ENCODE measurements at regions not wholly inside any gene's neighbourhood (a gene's known extent, or its start where the extent isn't known, plus 50 kb on each side); places are given as distances from the start of the nearest gene placed in this dataset.

GRCh38 chr6:71551798-71552197 is 263.2 kb downstream of the OGFRL1 start:
- H3F3A ChIP-seq (ENCODE audit: insufficient read depth, low read length), result no peaks in the 10 kb centered on the region
- no peak for DNase-seq
- H3K79me2 ChIP-seq (ENCODE audit: low read length), result no peaks in the 10 kb centered on the region
- H3K4me3 ChIP-seq (ENCODE audit: low read length), result no peak overlapping the region
- H3K27ac ChIP-seq (ENCODE audit: low read length), result no peak overlapping the region
- H3K9ac ChIP-seq (ENCODE audit: low read length), result no peak overlapping the region
- no peak overlapping the region for H2AFZ ChIP-seq (ENCODE audit: low read length)
- H3K9me2 ChIP-seq (replicated peaks; ENCODE audit: insufficient read depth, low read length), result no peaks in the 10 kb centered on the region
- H3K36me3 ChIP-seq (replicated peaks; ENCODE audit: insufficient read depth, low read length), result no peaks in the 10 kb centered on the region
- TF ChIP-seq EZH2 (optimal IDR thresholded peaks at IDR 0.05; ENCODE audit: low read depth, low read length), result no peak
- no peak overlapping the region for H3K4me2 ChIP-seq (ENCODE audit: low read depth, low read length)
- no peaks in the 10 kb centered on the region for H3K4me1 ChIP-seq (ENCODE audit: low read length)
- no peaks in the 10 kb centered on the region for H3K27me3 ChIP-seq (replicated peaks; ENCODE audit: insufficient read depth, low read length)
- no peaks in the 10 kb centered on the region for H3K9me3 ChIP-seq (replicated peaks; ENCODE audit: insufficient read depth, low read length)
- H4K20me1 ChIP-seq (ENCODE audit: insufficient read depth, low read length), result no peaks in the 10 kb centered on the region

GRCh38 chr6:71556141-71556540 is 267.5 kb downstream of the OGFRL1 start:
- H3K9ac ChIP-seq (ENCODE audit: low read length), result no peak overlapping the region
- no peaks in the 10 kb centered on the region for H3F3A ChIP-seq (ENCODE audit: insufficient read depth, low read length)
- no peaks in the 10 kb centered on the region for H3K9me3 ChIP-seq (replicated peaks; ENCODE audit: insufficient read depth, low read length)
- H4K20me1 ChIP-seq (ENCODE audit: insufficient read depth, low read length), result no peaks in the 10 kb centered on the region
- TF ChIP-seq CTCF (IDR thresholded peaks at IDR 0.05; ENCODE audit: low read length), result no peak
- no peak for TF ChIP-seq EZH2 (optimal IDR thresholded peaks at IDR 0.05; ENCODE audit: low read depth, low read length)
- TF ChIP-seq EZH2phosphoT487 (IDR thresholded peaks at IDR 0.05; ENCODE audit: low read length), result no peak
- no peak overlapping the region for H2AFZ ChIP-seq (ENCODE audit: low read length)
- H3K27me3 ChIP-seq (replicated peaks; ENCODE audit: insufficient read depth, low read length), result no peaks in the 10 kb centered on the region
- H3K27ac ChIP-seq (ENCODE audit: low read length), result no peak overlapping the region
- no peak for DNase-seq
- H3K4me2 ChIP-seq (ENCODE audit: low read depth, low read length), result no peak overlapping the region
- H3K79me2 ChIP-seq (ENCODE audit: low read length), result no peaks in the 10 kb centered on the region
- H3K36me3 ChIP-seq (replicated peaks; ENCODE audit: insufficient read depth, low read length), result no peaks in the 10 kb centered on the region
- H3K4me1 ChIP-seq (ENCODE audit: low read length), result no peaks in the 10 kb centered on the region
- no peaks in the 10 kb centered on the region for H3K9me2 ChIP-seq (replicated peaks; ENCODE audit: insufficient read depth, low read length)
- no peak overlapping the region for H3K4me3 ChIP-seq (ENCODE audit: low read length)

DNA sequence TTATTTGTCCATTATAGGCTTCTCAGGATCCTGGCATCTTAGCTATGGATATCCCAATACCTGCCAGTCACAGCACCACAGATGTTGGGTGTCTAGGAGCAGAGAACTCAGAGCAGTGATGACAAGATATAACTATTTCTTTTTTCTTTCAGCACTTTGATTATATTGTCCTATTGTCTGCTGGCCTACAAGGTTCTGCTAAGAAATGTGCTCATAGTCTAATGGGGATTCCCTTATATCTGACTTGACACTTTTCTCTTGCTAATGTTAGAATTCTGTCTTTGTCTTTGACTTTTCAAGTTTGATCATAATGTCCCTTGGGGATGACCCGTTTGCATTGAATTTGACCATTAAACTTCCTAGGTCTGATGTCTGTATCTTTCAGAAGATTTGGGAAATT is 270.4 kb downstream of the OGFRL1 start:
- no peak overlapping the region for H3K9ac ChIP-seq (ENCODE audit: low read length)
- no peaks in the 10 kb centered on the region for H3K4me1 ChIP-seq (ENCODE audit: low read length)
- no peaks in the 10 kb centered on the region for H4K20me1 ChIP-seq (ENCODE audit: insufficient read depth, low read length)
- H3F3A ChIP-seq (ENCODE audit: insufficient read depth, low read length), result no peaks in the 10 kb centered on the region
- H3K9me3 ChIP-seq (replicated peaks; ENCODE audit: insufficient read depth, low read length), result no peaks in the 10 kb centered on the region
- H3K9me2 ChIP-seq (replicated peaks; ENCODE audit: insufficient read depth, low read length), result no peaks in the 10 kb centered on the region
- H3K4me2 ChIP-seq (ENCODE audit: low read depth, low read length), result no peak overlapping the region
- no peak overlapping the region for H3K27ac ChIP-seq (ENCODE audit: low read length)
- no peaks in the 10 kb centered on the region for H3K36me3 ChIP-seq (replicated peaks; ENCODE audit: insufficient read depth, low read length)
- no peaks in the 10 kb centered on the region for H3K79me2 ChIP-seq (ENCODE audit: low read length)
- no peak overlapping the region for H2AFZ ChIP-seq (ENCODE audit: low read length)
- no peak for TF ChIP-seq CTCF (IDR thresholded peaks at IDR 0.05; ENCODE audit: low read length)
- no peak for TF ChIP-seq EZH2phosphoT487 (IDR thresholded peaks at IDR 0.05; ENCODE audit: low read length)
- no peak for TF ChIP-seq EZH2 (optimal IDR thresholded peaks at IDR 0.05; ENCODE audit: low read depth, low read length)
- no peak for DNase-seq
- no peaks in the 10 kb centered on the region for H3K27me3 ChIP-seq (replicated peaks; ENCODE audit: insufficient read depth, low read length)
- H3K4me3 ChIP-seq (ENCODE audit: low read length), result no peak overlapping the region

- Histone ChIP-seq H3F3A (ENCODE audit: insufficient read depth, low read length) (no peaks in the 10 kb centered on the region), H3K4me3 (ENCODE audit: low read length) (no peak overlapping the region), H3K4me2 (ENCODE audit: low read depth, low read length) (no peak overlapping the region), H4K20me1 (ENCODE audit: insufficient read depth, low read length) (no peaks in the 10 kb centered on the region), H3K27me3 (replicated peaks; ENCODE audit: insufficient read depth, low read length) (no peaks in the 10 kb centered on the region), H3K9ac (ENCODE audit: low read length) (no peak overlapping the region), H3K9me2 (replicated peaks; ENCODE audit: insufficient read depth, low read length) (no peaks in the 10 kb centered on the region), H3K79me2 (ENCODE audit: low read length) (no peaks in the 10 kb centered on the region), H3K36me3 (replicated peaks; ENCODE audit: insufficient read depth, low read length) (no peaks in the 10 kb centered on the region), H2AFZ (ENCODE audit: low read length) (no peak overlapping the region), H3K9me3 (replicated peaks; ENCODE audit: insufficient read depth, low read length) (no peaks in the 10 kb centered on the region), H3K27ac (ENCODE audit: low read length) (no peak overlapping the region), H3K4me1 (ENCODE audit: low read length) (no peaks in the 10 kb centered on the region)
- no peak for DNase-seq
- TF ChIP-seq EZH2 (optimal IDR thresholded peaks at IDR 0.05; ENCODE audit: low read depth, low read length) (no peak), EZH2phosphoT487 (IDR thresholded peaks at IDR 0.05; ENCODE audit: low read length) (no peak), CTCF (IDR thresholded peaks at IDR 0.05; ENCODE audit: low read length) (no peak)
These were observed 279.0 kb downstream of the OGFRL1 start for GRCh38 chr6:71567562-71567961.

Measured in MM.1S (cell line).